ENCODE measurements at regions not wholly inside any gene's neighbourhood (a gene's known extent, or its start where the extent isn't known, plus 50 kb on each side); places are given as distances from the start of the nearest gene placed in this dataset.

DNA sequence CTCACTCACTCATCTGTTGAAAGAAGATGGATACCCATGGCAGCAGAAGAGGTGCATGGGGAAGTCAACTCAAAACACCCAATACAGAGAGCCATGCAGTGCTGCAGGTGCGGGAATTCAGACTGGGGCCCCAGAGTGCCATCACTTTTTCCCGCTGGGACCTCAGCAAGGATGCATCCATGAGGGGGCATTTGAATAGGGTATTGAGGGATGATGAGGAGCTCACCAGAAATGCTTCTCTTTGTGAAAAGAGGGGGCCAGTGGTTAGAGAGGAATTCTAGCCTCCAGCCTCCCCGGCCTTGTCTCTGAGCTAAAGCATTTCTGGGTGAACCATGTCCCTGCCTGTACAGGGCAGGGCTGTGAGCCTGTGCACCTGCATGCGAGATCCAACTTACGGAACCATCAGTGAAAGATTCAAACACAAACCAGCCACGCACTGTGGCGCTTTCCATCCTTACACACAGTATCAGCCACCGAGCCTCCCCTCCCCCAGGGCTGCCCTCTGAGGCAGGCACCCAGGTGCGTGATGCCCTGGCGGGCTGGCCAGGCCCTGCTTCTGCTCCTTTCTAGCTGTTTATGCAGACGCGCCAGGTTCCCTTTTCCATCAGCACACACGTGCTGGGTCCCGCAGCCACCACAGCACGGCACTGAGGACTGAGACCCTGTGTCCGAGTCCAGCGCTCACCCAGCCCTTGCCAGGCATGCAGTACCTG lies 1177.2 kb downstream of the BRD1 start:
- no TSS peak for BruUV-seq (replicated peaks)
- Histone ChIP-seq H2AFZ (ENCODE audit: low read length) (no peak overlapping the region), H3F3A (ENCODE audit: low read length, unreplicated experiment) (no peaks in the 10 kb centered on the region), H3K4me2 (ENCODE audit: low read length) (no peak overlapping the region), H3K79me2 (ENCODE audit: low read length) (no peaks in the 10 kb centered on the region), H4K20me1 (ENCODE audit: low read length) (no peaks in the 10 kb centered on the region), H3K36me3 (ENCODE audit: low read depth, low read length) (no peaks in the 10 kb centered on the region), H3K9ac (ENCODE audit: low read length) (no peak overlapping the region), H3K27ac (ENCODE audit: low read length) (no peak overlapping the region), H3K27me3 (ENCODE audit: low read length) (no peaks in the 10 kb centered on the region), H3K9me2 (replicated peaks; ENCODE audit: low read length) (no peaks in the 10 kb centered on the region), H3K9me3 (ENCODE audit: low read length) (no peaks in the 10 kb centered on the region), H3K4me3 (ENCODE audit: low read length) (no peak overlapping the region), H3K4me1 (ENCODE audit: insufficient read depth, low read length) (no peaks in the 10 kb centered on the region)
- ATAC-seq (no peak), DNase-seq (no peak)
- intact Hi-C loops (cut with micrococcal nuclease) = no loop called here
- POLR2A ChIA-PET (ENCODE audit: unreplicated experiment) = no interaction called here
- CTCF ChIA-PET = no interaction called here
- no peak for TF ChIP-seq CTCF (conservative IDR thresholded peaks at IDR 0.05; ENCODE audit: low read depth, low read length)
- TF ChIP-seq EZH2 (IDR thresholded peaks at IDR 0.05; ENCODE audit: low read length, unreplicated experiment) = no peak
- no peak for TF ChIP-seq EZH2phosphoT487 (IDR thresholded peaks at IDR 0.05; ENCODE audit: borderline replicate concordance, low read length)

DNA sequence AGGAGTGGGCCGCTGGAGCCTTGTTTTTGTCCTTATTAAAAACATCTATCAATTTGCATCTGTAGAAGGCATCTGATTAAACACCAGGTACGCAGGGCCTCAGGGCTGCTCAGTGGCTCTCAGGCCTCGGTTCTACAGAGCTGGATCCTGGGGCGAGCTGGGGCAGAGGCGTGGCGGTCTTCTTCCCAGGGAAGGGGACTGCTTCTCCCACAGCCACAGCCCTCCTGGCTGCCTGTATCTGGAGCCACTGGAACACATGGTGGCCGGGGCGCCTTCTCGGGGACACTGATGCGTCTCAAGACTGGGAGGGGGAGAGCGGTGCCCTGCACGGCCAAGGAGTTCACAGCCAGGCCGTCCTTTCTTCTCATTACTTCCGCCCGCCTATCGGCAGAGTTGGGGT lies 1178.2 kb downstream of the BRD1 start:
- intact Hi-C loops (cut with micrococcal nuclease) = no loop called here
- ATAC-seq (no peak), DNase-seq (no peak)
- H3K9ac ChIP-seq (ENCODE audit: low read length) = no peak overlapping the region
- H2AFZ ChIP-seq (ENCODE audit: low read length) = no peak overlapping the region
- ChIA-PET CTCF (no interaction called here), POLR2A (ENCODE audit: unreplicated experiment) (no interaction called here)
- no peak overlapping the region for H3K4me2 ChIP-seq (ENCODE audit: low read length)
- H4K20me1 ChIP-seq (ENCODE audit: low read length) = no peaks in the 10 kb centered on the region
- no peaks in the 10 kb centered on the region for H3K79me2 ChIP-seq (ENCODE audit: low read length)
- no peaks in the 10 kb centered on the region for H3F3A ChIP-seq (ENCODE audit: low read length, unreplicated experiment)
- no peak overlapping the region for H3K4me3 ChIP-seq (ENCODE audit: low read length)
- TF ChIP-seq EZH2 (IDR thresholded peaks at IDR 0.05; ENCODE audit: low read length, unreplicated experiment) (no peak), CTCF (conservative IDR thresholded peaks at IDR 0.05; ENCODE audit: low read depth, low read length) (no peak), EZH2phosphoT487 (IDR thresholded peaks at IDR 0.05; ENCODE audit: borderline replicate concordance, low read length) (no peak)
- H3K27me3 ChIP-seq (ENCODE audit: low read length) = no peaks in the 10 kb centered on the region
- no peaks in the 10 kb centered on the region for H3K4me1 ChIP-seq (ENCODE audit: insufficient read depth, low read length)
- H3K36me3 ChIP-seq (ENCODE audit: low read depth, low read length) = no peaks in the 10 kb centered on the region
- no peak overlapping the region for H3K27ac ChIP-seq (ENCODE audit: low read length)
- no TSS peak for BruUV-seq (replicated peaks)
- no peaks in the 10 kb centered on the region for H3K9me2 ChIP-seq (replicated peaks; ENCODE audit: low read length)
- H3K9me3 ChIP-seq (ENCODE audit: low read length) = no peaks in the 10 kb centered on the region

- Histone ChIP-seq H3K79me2 (ENCODE audit: low read length) (no peaks in the 10 kb centered on the region), H3K36me3 (ENCODE audit: low read depth, low read length) (no peaks in the 10 kb centered on the region), H3K4me2 (ENCODE audit: low read length) (no peak overlapping the region), H2AFZ (ENCODE audit: low read length) (no peak overlapping the region), H3K4me3 (ENCODE audit: low read length) (no peak overlapping the region), H3K9ac (ENCODE audit: low read length) (no peak overlapping the region), H3F3A (ENCODE audit: low read length, unreplicated experiment) (no peaks in the 10 kb centered on the region), H3K9me2 (replicated peaks; ENCODE audit: low read length) (no peaks in the 10 kb centered on the region), H3K27ac (ENCODE audit: low read length) (no peak overlapping the region), H3K9me3 (ENCODE audit: low read length) (no peaks in the 10 kb centered on the region), H3K27me3 (ENCODE audit: low read length) (no peaks in the 10 kb centered on the region), H3K4me1 (ENCODE audit: insufficient read depth, low read length) (no peaks in the 10 kb centered on the region), H4K20me1 (ENCODE audit: low read length) (no peaks in the 10 kb centered on the region)
- TF ChIP-seq EZH2phosphoT487 (IDR thresholded peaks at IDR 0.05; ENCODE audit: borderline replicate concordance, low read length) (no peak), CTCF (conservative IDR thresholded peaks at IDR 0.05; ENCODE audit: low read depth, low read length) (no peak), EZH2 (IDR thresholded peaks at IDR 0.05; ENCODE audit: low read length, unreplicated experiment) (no peak)
- CTCF ChIA-PET = no interaction called here
- POLR2A ChIA-PET (ENCODE audit: unreplicated experiment) = no interaction called here
- ATAC-seq (no peak), DNase-seq (no peak)
- intact Hi-C loops (cut with micrococcal nuclease) = no loop called here
- BruUV-seq (replicated peaks) = no TSS peak
Observed at GRCh38 chr22:48649031-48649430, 1178.6 kb downstream of the BRD1 start.

Measured in PC-3 (cell line).